ENCODE measurements at regions not wholly inside any gene's neighbourhood (a gene's known extent, or its start where the extent isn't known, plus 50 kb on each side); places are given as distances from the start of the nearest gene placed in this dataset.

GRCh38 chr2:43133336-43133707, 93.1 kb downstream of the ZFP36L2 start:
- H3K4me3 ChIP-seq (ENCODE audit: low read length in 2 of 2): peak overlapping the region; percentile 5 to 45
- WGBS: 6% methylated on average over 4 of the region's 4 CpGs
- no peaks in the 10 kb centered on the region for H3K9me3 ChIP-seq (ENCODE audit: control insufficient read depth in 2 of 2, insufficient read depth in 1 of 2, low read length in 1 of 2)
- peak overlapping the region; percentile 96 to 100 for H3K27ac ChIP-seq (ENCODE audit: low read depth in 1 of 2, low read length in 1 of 2)
- H3K4me1 ChIP-seq (ENCODE audit: control insufficient read depth in 2 of 2, insufficient read depth in 2 of 2, low read length in 2 of 2): peaks cover 77 to 100% of the 10 kb centered on the region in 2 donors
- H3K27me3 ChIP-seq (ENCODE audit: control insufficient read depth in 2 of 2, insufficient read depth in 1 of 2, low read length in 1 of 2): no peaks in the 10 kb centered on the region
- peak in 5 of 9 donors; percentile 65 to 84 (median 68) for DNase-seq (ENCODE audit: low read depth in 6 of 9, low spot score in 9 of 9)
- H3K36me3 ChIP-seq (ENCODE audit: control insufficient read depth in 2 of 2, insufficient read depth in 2 of 2, low read length in 1 of 2): no peaks in the 10 kb centered on the region

GRCh38 chr2:43132683-43133301, 93.6 kb downstream of the ZFP36L2 start:
- Histone ChIP-seq H3K27me3 (ENCODE audit: control insufficient read depth in 2 of 2, insufficient read depth in 1 of 2, low read length in 1 of 2) (no peaks in the 10 kb centered on the region), H3K4me1 (ENCODE audit: control insufficient read depth in 2 of 2, insufficient read depth in 2 of 2, low read length in 2 of 2) (peaks cover 77 to 100% of the 10 kb centered on the region in 2 donors), H3K27ac (ENCODE audit: low read depth in 1 of 2, low read length in 1 of 2) (peak overlapping the region; percentile 96 to 100), H3K9me3 (ENCODE audit: control insufficient read depth in 2 of 2, insufficient read depth in 1 of 2, low read length in 1 of 2) (no peaks in the 10 kb centered on the region), H3K4me3 (ENCODE audit: low read length in 2 of 2) (peak overlapping the region; percentile 5 to 45), H3K36me3 (ENCODE audit: control insufficient read depth in 2 of 2, insufficient read depth in 2 of 2, low read length in 1 of 2) (no peaks in the 10 kb centered on the region)
- DNase-seq (ENCODE audit: low read depth in 6 of 9, low spot score in 9 of 9): peak in 2 of 9 donors; percentile 60 to 88
- WGBS: 23% methylated on average over 12 of the region's 12 CpGs

GRCh38 chr2:43131890-43132682, 94.3 kb downstream of the ZFP36L2 start:
- H3K9me3 ChIP-seq (ENCODE audit: control insufficient read depth in 2 of 2, insufficient read depth in 1 of 2, low read length in 1 of 2): no peaks in the 10 kb centered on the region
- DNase-seq (ENCODE audit: low read depth in 6 of 9, low spot score in 9 of 9): peak in 1 of 9 donors; percentile 71
- peak overlapping the region; percentile 7 to 45 for H3K4me3 ChIP-seq (ENCODE audit: low read length in 2 of 2)
- no peaks in the 10 kb centered on the region for H3K27me3 ChIP-seq (ENCODE audit: control insufficient read depth in 2 of 2, insufficient read depth in 1 of 2, low read length in 1 of 2)
- H3K36me3 ChIP-seq (ENCODE audit: control insufficient read depth in 2 of 2, insufficient read depth in 2 of 2, low read length in 1 of 2): no peaks in the 10 kb centered on the region
- WGBS: 33% methylated on average over 12 of the region's 12 CpGs
- H3K27ac ChIP-seq (ENCODE audit: low read depth in 1 of 2, low read length in 1 of 2): peak overlapping the region; percentile 96 to 100
- peaks cover 77 to 100% of the 10 kb centered on the region in 2 donors for H3K4me1 ChIP-seq (ENCODE audit: control insufficient read depth in 2 of 2, insufficient read depth in 2 of 2, low read length in 2 of 2)

- 9% methylated on average over 18 of the region's 18 CpGs for WGBS
- DNase-seq (ENCODE audit: low read depth in 6 of 9, low spot score in 9 of 9): peak in 7 of 9 donors; percentile 80 to 95 (median 86)
- peak overlapping the region; percentile 96 to 100 for H3K27ac ChIP-seq (ENCODE audit: low read depth in 1 of 2, low read length in 1 of 2)
- H3K36me3 ChIP-seq (ENCODE audit: control insufficient read depth in 2 of 2, insufficient read depth in 2 of 2, low read length in 1 of 2): no peaks in the 10 kb centered on the region
- H3K27me3 ChIP-seq (ENCODE audit: control insufficient read depth in 2 of 2, insufficient read depth in 1 of 2, low read length in 1 of 2): no peaks in the 10 kb centered on the region
- H3K9me3 ChIP-seq (ENCODE audit: control insufficient read depth in 2 of 2, insufficient read depth in 1 of 2, low read length in 1 of 2): no peaks in the 10 kb centered on the region
- peaks cover 80 to 100% of the 10 kb centered on the region in 2 donors for H3K4me1 ChIP-seq (ENCODE audit: control insufficient read depth in 2 of 2, insufficient read depth in 2 of 2, low read length in 2 of 2)
- peak overlapping the region; percentile 7 to 45 for H3K4me3 ChIP-seq (ENCODE audit: low read length in 2 of 2)
Observed at GRCh38 chr2:43131051-43131889, 95.1 kb downstream of the ZFP36L2 start.

GRCh38 chr2:43130548-43130875, 95.9 kb downstream of the ZFP36L2 start:
- 98% methylated on average over 6 of the region's 6 CpGs for WGBS
- H3K4me1 ChIP-seq (ENCODE audit: control insufficient read depth in 2 of 2, insufficient read depth in 2 of 2, low read length in 2 of 2): peaks cover 81 to 100% of the 10 kb centered on the region in 2 donors

GRCh38 chr2:43129676-43130547, 96.5 kb downstream of the ZFP36L2 start:
- peak overlapping the region; percentile 1 to 42 for H3K4me3 ChIP-seq (ENCODE audit: low read length in 2 of 2)
- 50% methylated on average over 14 of the region's 14 CpGs for WGBS
- H3K36me3 ChIP-seq (ENCODE audit: control insufficient read depth in 2 of 2, insufficient read depth in 2 of 2, low read length in 1 of 2): no peaks in the 10 kb centered on the region
- H3K4me1 ChIP-seq (ENCODE audit: control insufficient read depth in 2 of 2, insufficient read depth in 2 of 2, low read length in 2 of 2): peaks cover 82 to 100% of the 10 kb centered on the region in 2 donors
- H3K27me3 ChIP-seq (ENCODE audit: control insufficient read depth in 2 of 2, insufficient read depth in 1 of 2, low read length in 1 of 2): no peaks in the 10 kb centered on the region
- H3K9me3 ChIP-seq (ENCODE audit: control insufficient read depth in 2 of 2, insufficient read depth in 1 of 2, low read length in 1 of 2): peaks cover 0 to 4% of the 10 kb centered on the region in 2 donors
- DNase-seq (ENCODE audit: low read depth in 6 of 9, low spot score in 9 of 9): peak in 1 of 9 donors; percentile 61
- H3K27ac ChIP-seq (ENCODE audit: low read depth in 1 of 2, low read length in 1 of 2): peak overlapping the region; percentile 96 to 100

More at GRCh38 chr2:43130548-43130875, 95.9 kb downstream of the ZFP36L2 start:
- no peak for DNase-seq (ENCODE audit: low read depth in 6 of 9, low spot score in 9 of 9)
- Histone ChIP-seq H3K27ac (ENCODE audit: low read depth in 1 of 2, low read length in 1 of 2) (peak overlapping the region; percentile 96 to 100), H3K36me3 (ENCODE audit: control insufficient read depth in 2 of 2, insufficient read depth in 2 of 2, low read length in 1 of 2) (no peaks in the 10 kb centered on the region), H3K4me3 (ENCODE audit: low read length in 2 of 2) (peak overlapping the region in 1 of 2 donors; percentile 42), H3K27me3 (ENCODE audit: control insufficient read depth in 2 of 2, insufficient read depth in 1 of 2, low read length in 1 of 2) (no peaks in the 10 kb centered on the region), H3K9me3 (ENCODE audit: control insufficient read depth in 2 of 2, insufficient read depth in 1 of 2, low read length in 1 of 2) (no peaks in the 10 kb centered on the region)

GRCh38 chr2:43128559-43128955, 97.8 kb downstream of the ZFP36L2 start:
- Histone ChIP-seq H3K4me3 (ENCODE audit: low read length in 2 of 2) (no peak overlapping the region), H3K27me3 (ENCODE audit: control insufficient read depth in 2 of 2, insufficient read depth in 1 of 2, low read length in 1 of 2) (no peaks in the 10 kb centered on the region), H3K4me1 (ENCODE audit: control insufficient read depth in 2 of 2, insufficient read depth in 2 of 2, low read length in 2 of 2) (peaks cover 83 to 100% of the 10 kb centered on the region in 2 donors), H3K36me3 (ENCODE audit: control insufficient read depth in 2 of 2, insufficient read depth in 2 of 2, low read length in 1 of 2) (no peaks in the 10 kb centered on the region), H3K27ac (ENCODE audit: low read depth in 1 of 2, low read length in 1 of 2) (peak overlapping the region; percentile 65 to 100), H3K9me3 (ENCODE audit: control insufficient read depth in 2 of 2, insufficient read depth in 1 of 2, low read length in 1 of 2) (peaks cover 0 to 4% of the 10 kb centered on the region in 2 donors)
- no peak for DNase-seq (ENCODE audit: low read depth in 6 of 9, low spot score in 9 of 9)
- 95% methylated on average over 5 of the region's 5 CpGs for WGBS

- WGBS: 82% methylated on average over 8 of the region's 8 CpGs
Observed at GRCh38 chr2:43127941-43128558, 98.4 kb downstream of the ZFP36L2 start.

More at GRCh38 chr2:43127941-43128558, 98.4 kb downstream of the ZFP36L2 start:
- DNase-seq (ENCODE audit: low read depth in 6 of 9, low spot score in 9 of 9): no peak
- H3K36me3 ChIP-seq (ENCODE audit: control insufficient read depth in 2 of 2, insufficient read depth in 2 of 2, low read length in 1 of 2): no peaks in the 10 kb centered on the region
- H3K27me3 ChIP-seq (ENCODE audit: control insufficient read depth in 2 of 2, insufficient read depth in 1 of 2, low read length in 1 of 2): no peaks in the 10 kb centered on the region
- H3K27ac ChIP-seq (ENCODE audit: low read depth in 1 of 2, low read length in 1 of 2): peak overlapping the region; percentile 65 to 74
- peaks cover 0 to 4% of the 10 kb centered on the region in 2 donors for H3K9me3 ChIP-seq (ENCODE audit: control insufficient read depth in 2 of 2, insufficient read depth in 1 of 2, low read length in 1 of 2)
- peaks cover 83 to 99% of the 10 kb centered on the region in 2 donors for H3K4me1 ChIP-seq (ENCODE audit: control insufficient read depth in 2 of 2, insufficient read depth in 2 of 2, low read length in 2 of 2)
- H3K4me3 ChIP-seq (ENCODE audit: low read length in 2 of 2): no peak overlapping the region

All from thymus (tissue), 11 donors.